IPS-15b (cell line): ENCODE measurements at regions not wholly inside any gene's neighbourhood (a gene's known extent, or its start where the extent isn't known, plus 50 kb on each side); places are given as distances from the start of the nearest gene placed in this dataset.
"Not testable (repeated sequence)": the region's sequence is repeated elsewhere in the genome, so short reads cannot be mapped to it uniquely, and the experiment has no call there.

ENCODE experiments used
- H3K27me3 ChIP-seq: one replicate; pipeline ENCODE4 v1.6.1; 2013; ENCODE audit warnings: low read length; ENCODE audit not compliant: control insufficient read depth, insufficient read depth
- H3K36me3 ChIP-seq: one replicate; pipeline ENCODE4 v1.6.1; 2013; ENCODE audit warnings: low read length; ENCODE audit not compliant: control insufficient read depth, insufficient read depth
- H3K4me1 ChIP-seq: one replicate; pipeline ENCODE4 v1.6.1; 2013; ENCODE audit warnings: mild to moderate bottlenecking, low read length; ENCODE audit not compliant: control insufficient read depth, insufficient read depth
- H3K4me3 ChIP-seq: one replicate; pipeline ENCODE4 v1.5.1; 2013; ENCODE audit warnings: low read depth, low read length
- H3K9ac ChIP-seq: one replicate; pipeline ENCODE4 v1.6.1; 2013; ENCODE audit warnings: low read depth, mild to moderate bottlenecking, low read length
- H3K9me3 ChIP-seq: one replicate; pipeline ENCODE4 v1.6.1; 2013; ENCODE audit warnings: mild to moderate bottlenecking, low read length; ENCODE audit not compliant: control insufficient read depth, insufficient read depth

DNA sequence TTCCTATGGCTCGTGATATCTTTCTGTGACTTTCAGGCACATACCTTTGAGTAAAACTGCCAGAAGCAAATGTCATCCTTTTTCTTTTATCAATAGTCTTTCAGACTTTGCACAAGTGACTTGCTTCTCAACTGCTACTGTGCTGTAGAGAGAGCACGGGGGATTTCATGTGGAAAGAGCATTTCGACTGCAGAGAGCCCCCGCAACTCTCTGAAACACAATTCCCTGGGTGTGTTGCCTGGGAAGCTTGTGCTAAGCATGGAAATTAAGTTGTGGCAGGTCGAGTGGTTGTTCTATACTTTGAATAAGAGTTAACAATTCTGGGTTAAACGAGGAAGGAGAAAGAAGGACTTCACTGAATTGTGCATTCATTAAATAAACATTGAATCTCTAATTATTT, 659.1 kb downstream of the TDRD15 start:
- H3K27me3 ChIP-seq: no peaks in the 10 kb centered on the region
- H3K4me3 ChIP-seq: no peak overlapping the region
- H3K9me3 ChIP-seq: no peaks in the 10 kb centered on the region
- no peaks in the 10 kb centered on the region for H3K36me3 ChIP-seq
- H3K9ac ChIP-seq: no peak overlapping the region
- H3K4me1 ChIP-seq: no peaks in the 10 kb centered on the region

DNA sequence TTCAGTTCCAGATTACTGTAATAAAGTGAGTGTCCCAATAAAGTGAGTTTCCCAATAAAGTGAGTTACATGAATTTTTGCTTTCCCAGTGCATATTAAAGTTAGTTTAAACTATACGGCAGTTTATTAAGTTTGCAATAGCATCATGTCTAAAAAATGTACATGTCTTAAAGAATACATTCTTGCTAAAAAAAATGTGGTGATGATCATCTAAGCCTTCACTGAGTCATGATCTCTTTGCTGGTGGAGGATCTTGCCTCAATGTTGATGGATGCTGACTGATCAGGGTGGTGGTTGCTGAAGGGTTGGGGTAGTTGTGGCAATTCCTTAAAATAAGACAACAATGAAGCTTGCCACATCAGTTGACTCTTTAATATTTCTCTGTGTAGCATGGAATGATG, 664.2 kb downstream of the TDRD15 start:
- Histone ChIP-seq H3K4me1 (no peaks in the 10 kb centered on the region), H3K4me3 (no peak overlapping the region), H3K27me3 (no peaks in the 10 kb centered on the region), H3K9ac (no peak overlapping the region), H3K9me3 (no peaks in the 10 kb centered on the region), H3K36me3 (no peaks in the 10 kb centered on the region)

DNA sequence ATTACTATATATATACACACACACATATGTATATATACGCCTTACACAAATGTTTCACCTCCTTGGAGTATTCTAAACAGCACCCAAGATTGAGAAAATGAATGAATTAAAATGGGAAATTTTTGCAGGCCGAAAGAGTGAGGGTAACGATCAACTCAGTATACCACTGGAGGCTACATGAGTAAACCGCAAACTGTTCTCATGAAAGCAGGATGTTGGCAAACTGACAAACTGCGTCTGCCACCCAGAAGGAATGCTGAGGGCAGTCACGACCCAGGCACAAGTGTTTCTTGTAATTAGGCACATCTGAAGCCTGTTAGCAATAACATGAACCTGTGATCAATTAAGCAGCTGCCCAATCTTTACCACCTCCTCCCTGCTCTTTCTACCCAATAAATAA, 666.5 kb downstream of the TDRD15 start:
- not testable (repeated sequence) for H3K27me3 ChIP-seq, H3K9ac ChIP-seq, H3K9me3 ChIP-seq, H3K4me3 ChIP-seq, H3K36me3 ChIP-seq, H3K4me1 ChIP-seq

DNA sequence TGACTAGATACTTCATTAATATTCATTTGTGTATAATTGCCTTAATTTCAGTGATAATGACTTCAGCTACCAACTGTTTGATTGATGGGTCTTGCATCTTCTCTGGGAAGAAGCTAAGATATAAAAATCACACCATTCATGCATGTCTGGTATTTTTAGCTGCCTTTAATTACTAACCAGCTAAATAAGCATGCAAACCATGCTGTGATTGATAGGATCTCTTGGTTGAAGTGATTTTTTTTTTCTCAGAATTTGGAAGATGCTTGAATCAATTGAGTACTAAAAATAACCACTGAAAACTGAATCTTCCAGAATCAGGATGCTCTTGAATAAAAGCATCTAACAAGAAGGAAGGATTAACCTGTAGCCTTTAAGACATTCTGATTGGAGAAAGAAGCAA, 668.8 kb downstream of the TDRD15 start:
- no peaks in the 10 kb centered on the region for H3K4me1 ChIP-seq
- H3K27me3 ChIP-seq: no peaks in the 10 kb centered on the region
- H3K9me3 ChIP-seq: no peaks in the 10 kb centered on the region
- H3K9ac ChIP-seq: no peak overlapping the region
- H3K4me3 ChIP-seq: no peak overlapping the region
- H3K36me3 ChIP-seq: no peaks in the 10 kb centered on the region

DNA sequence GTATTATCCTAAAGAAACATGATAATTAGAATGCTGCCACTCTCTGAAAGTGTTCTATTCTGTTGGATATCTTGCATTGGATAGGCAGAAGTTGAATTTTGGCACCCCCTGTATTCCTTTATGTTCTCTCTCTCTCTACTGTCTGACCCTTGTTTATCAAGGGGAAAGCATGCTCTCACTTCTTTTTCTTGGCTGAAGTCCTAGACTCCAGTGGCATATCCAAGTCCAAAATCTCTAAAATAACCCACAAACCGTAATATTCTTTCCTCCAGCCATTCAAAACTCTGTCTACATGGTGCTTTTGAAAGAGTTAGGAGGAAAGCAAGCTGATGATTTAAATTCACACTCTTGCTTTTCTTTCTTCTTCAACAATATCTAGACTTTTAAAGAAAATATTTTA, 669.7 kb downstream of the TDRD15 start:
- H3K27me3 ChIP-seq: no peaks in the 10 kb centered on the region
- no peaks in the 10 kb centered on the region for H3K4me1 ChIP-seq
- H3K4me3 ChIP-seq: no peak overlapping the region
- no peaks in the 10 kb centered on the region for H3K36me3 ChIP-seq
- H3K9me3 ChIP-seq: no peaks in the 10 kb centered on the region
- no peak overlapping the region for H3K9ac ChIP-seq

DNA sequence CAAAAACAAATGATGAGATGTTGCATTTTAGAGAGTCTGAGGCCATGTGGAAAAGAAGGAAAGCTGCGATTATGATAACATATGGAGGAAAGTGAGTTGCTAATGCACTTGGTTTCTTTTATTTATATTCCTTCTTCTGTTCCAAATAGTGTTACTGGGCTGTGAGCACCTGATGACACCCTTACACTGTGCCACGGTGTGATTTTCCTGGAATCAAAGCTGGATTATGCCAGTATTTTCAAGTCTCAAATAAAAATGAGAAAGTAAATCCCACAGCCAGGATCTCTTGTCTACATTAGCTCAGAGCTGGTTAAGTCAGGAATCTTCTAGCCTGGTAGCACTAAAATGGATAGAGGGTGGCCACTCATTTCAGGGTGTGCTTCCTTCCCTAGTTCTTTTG, 670.8 kb downstream of the TDRD15 start:
- Histone ChIP-seq H3K4me1 (no peaks in the 10 kb centered on the region), H3K27me3 (no peaks in the 10 kb centered on the region), H3K9me3 (no peaks in the 10 kb centered on the region), H3K36me3 (no peaks in the 10 kb centered on the region), H3K9ac (no peak overlapping the region), H3K4me3 (no peak overlapping the region)

DNA sequence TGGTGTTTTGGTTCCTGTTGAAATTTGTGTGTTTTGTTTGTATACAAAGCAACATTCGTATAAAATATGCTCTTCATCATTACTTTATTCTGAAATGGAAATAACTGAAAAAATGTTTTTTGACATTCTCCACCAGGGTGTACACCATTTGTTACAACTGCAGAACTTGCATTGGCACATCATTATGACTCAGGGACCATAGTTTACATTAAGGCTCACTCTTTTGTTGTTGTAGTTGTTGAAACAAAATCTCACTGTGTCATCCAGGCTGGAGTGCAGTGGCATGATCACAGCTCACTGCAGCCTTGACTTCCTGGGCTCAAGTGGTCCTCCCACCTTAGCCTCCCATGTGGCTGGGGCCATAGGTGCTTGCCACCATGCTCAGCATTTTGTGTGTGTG, 676.6 kb downstream of the TDRD15 start:
- H3K36me3 ChIP-seq: no peaks in the 10 kb centered on the region
- no peaks in the 10 kb centered on the region for H3K9me3 ChIP-seq
- no peaks in the 10 kb centered on the region for H3K4me1 ChIP-seq
- no peak overlapping the region for H3K4me3 ChIP-seq
- no peaks in the 10 kb centered on the region for H3K27me3 ChIP-seq
- no peak overlapping the region for H3K9ac ChIP-seq

DNA sequence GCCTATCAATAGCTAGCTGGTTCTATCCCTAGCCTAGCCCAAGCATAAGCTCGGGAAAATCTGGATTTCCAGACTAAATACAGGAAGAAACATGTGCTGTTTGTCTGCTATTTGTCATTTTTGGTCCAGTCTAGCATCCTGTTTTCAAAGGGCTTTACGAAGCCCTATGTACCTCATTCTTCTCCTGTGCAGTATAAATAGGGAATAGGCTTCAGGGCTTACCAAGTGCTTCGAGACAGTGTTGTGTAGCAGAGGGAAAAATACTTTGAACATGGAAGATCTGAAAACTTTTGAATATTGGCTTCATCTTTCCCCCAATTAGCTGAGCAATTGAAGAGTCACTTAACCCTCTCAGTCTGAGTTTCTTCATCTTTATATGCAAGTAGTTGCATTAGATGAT, 679.8 kb downstream of the TDRD15 start:
- no peaks in the 10 kb centered on the region for H3K4me1 ChIP-seq
- H3K9me3 ChIP-seq: no peaks in the 10 kb centered on the region
- H3K9ac ChIP-seq: no peak overlapping the region
- H3K27me3 ChIP-seq: no peaks in the 10 kb centered on the region
- no peaks in the 10 kb centered on the region for H3K36me3 ChIP-seq
- no peak overlapping the region for H3K4me3 ChIP-seq

DNA sequence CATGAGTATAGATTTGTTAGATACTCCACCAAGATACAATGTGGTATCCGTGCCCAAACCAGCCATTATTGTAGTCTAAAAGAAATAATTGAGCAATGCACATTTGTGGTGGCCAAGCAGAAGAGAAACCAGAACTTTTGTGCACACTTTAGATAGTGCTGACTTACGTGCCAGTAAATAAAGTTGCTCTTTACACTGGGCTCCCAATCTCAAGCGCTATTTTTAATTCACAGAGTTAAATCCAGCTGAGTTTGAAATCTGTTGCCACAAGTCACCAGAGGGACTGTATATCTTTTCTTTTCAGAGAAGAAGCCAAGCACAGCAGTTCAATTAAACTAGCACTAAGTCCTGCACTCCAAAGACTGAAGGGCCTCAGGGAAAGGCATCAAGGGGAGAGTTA, 680.4 kb downstream of the TDRD15 start:
- H3K9ac ChIP-seq: no peak overlapping the region
- H3K36me3 ChIP-seq: no peaks in the 10 kb centered on the region
- no peaks in the 10 kb centered on the region for H3K27me3 ChIP-seq
- H3K4me1 ChIP-seq: no peaks in the 10 kb centered on the region
- H3K4me3 ChIP-seq: no peak overlapping the region
- no peaks in the 10 kb centered on the region for H3K9me3 ChIP-seq

DNA sequence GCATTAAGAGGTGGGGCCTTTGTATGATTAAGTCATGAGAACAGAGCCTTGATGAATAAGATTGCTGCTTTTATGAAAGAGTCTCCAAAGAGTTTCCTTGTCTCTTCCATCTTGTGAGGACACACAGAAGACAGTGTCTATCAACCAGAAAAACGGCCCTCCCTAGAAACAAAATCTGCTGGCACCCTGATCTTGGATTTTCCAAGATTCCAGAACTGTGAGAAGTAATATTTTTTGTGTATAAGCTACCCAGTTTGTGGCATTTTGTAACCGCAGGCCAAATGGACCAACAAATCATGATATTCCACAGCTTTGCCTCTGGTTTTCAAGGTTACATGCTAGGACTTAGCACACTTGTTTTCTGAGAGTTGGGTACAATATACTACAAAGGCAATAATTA, 687.8 kb downstream of the TDRD15 start:
- Histone ChIP-seq H3K4me3 (no peak overlapping the region), H3K4me1 (no peaks in the 10 kb centered on the region), H3K27me3 (no peaks in the 10 kb centered on the region), H3K36me3 (no peaks in the 10 kb centered on the region), H3K9me3 (no peaks in the 10 kb centered on the region), H3K9ac (no peak overlapping the region)

DNA sequence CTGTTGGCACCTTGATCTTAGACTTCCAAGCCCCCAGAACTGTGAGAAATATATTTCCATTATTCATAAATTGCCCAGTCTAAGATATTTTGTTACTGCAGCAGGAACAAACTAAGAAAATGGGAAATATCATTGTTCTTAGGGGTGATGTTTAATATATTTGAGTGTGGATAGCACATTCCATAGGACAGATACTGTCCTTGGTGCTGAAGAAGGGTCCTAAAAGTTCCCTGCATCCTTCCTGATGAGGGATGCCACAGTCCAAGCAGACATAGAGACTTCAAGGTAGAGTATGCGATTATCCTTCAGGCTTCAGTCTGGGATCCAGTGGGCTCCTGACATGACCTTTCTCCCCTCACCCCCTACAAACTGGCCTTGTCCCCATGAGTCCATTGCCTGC, 689.0 kb downstream of the TDRD15 start:
- H3K27me3 ChIP-seq: no peaks in the 10 kb centered on the region
- no peaks in the 10 kb centered on the region for H3K9me3 ChIP-seq
- H3K4me3 ChIP-seq: no peak overlapping the region
- H3K36me3 ChIP-seq: no peaks in the 10 kb centered on the region
- peaks cover 2% of the 10 kb centered on the region for H3K4me1 ChIP-seq
- H3K9ac ChIP-seq: no peak overlapping the region

DNA sequence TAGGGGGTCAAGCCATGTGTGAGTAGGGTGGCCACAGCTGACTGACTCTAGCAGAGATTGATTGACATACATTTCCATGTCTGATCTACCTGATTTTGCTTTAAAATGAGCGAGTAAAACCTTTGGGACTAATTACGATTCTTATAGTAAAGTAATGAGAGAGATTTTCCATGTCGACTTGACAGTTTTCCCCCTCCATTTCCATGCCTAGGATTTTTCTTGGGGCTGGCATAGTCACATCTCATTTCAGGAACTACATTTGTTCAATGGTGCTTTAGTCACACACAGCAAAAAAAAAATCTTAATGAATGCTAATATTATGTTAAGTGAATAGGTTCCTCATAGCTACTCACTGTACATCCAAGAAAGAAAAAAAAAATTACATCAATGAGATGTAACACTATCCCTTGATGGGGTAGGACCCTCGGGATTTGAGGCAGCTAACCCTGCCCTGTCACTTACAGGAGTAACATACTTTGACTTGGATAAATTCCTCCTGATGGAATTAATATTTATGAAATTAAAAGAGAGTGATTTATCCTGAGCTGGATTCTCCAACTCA, 690.9 kb downstream of the TDRD15 start:
- Histone ChIP-seq H3K36me3 (no peaks in the 10 kb centered on the region), H3K4me1 (peaks cover 6% of the 10 kb centered on the region), H3K27me3 (no peaks in the 10 kb centered on the region), H3K9ac (no peak overlapping the region), H3K4me3 (no peak overlapping the region), H3K9me3 (no peaks in the 10 kb centered on the region)
